T-cell (primary cell): ENCODE measurements at regions not wholly inside any gene's neighbourhood (a gene's known extent, or its start where the extent isn't known, plus 50 kb on each side); places are given as distances from the start of the nearest gene placed in this dataset.
A peak's percentile ranks its signal among the peaks of the same experiment; 100 is the strongest.

Experiments
- ATAC-seq, 4 experiments: fragments of 200-7000 bp in 3 of 4; fragments of 150-1000 bp in 1 of 4; cut with Tn5 transposase; replicated peaks in 1 of 4; 1 replicate in 3 of 4; 2 replicates in 1 of 4; pipeline ENCODE4 v1.10.0; 2021; ENCODE audit warnings: moderate library complexity in 3 of 4, mild to moderate bottlenecking in 2 of 4, moderate number of reproducible peaks in 1 of 4
- CTCF ChIA-PET, 2 donors: fragments of 300-600 bp; sonication (Branson Sonifier 250); formaldehyde crosslinking; loops; one replicate each; lab custom pipeline; 2022; ENCODE audit warnings: antibody characterized with exemption in 2 of 2; lab: Charles Lee
- POLR2A ChIA-PET, 2 donors: fragments of 300-600 bp; sonication (Branson Sonifier 250); formaldehyde crosslinking; loops; one replicate each; lab custom pipeline; 2022; ENCODE audit warnings: antibody characterized with exemption in 2 of 2; lab: Charles Lee
- DNase-seq, 35 experiments: peaks; one replicate each; pipeline versions ENCODE4 v3.0.0 to v3.0.0-alpha.2; 2013 to 2023
- H3K27ac ChIP-seq: one replicate; pipeline ENCODE4 v1.5.1; 2013; ENCODE audit warnings: low read length
- H3K27me3 ChIP-seq, 2 experiments: replicated peaks in 1 of 2; 1 replicate in 1 of 2; 2 replicates in 1 of 2; pipeline versions ENCODE4 v1.6.1 to v1.7.0; 2013; ENCODE audit warnings: low read length in 1 of 2, mixed read lengths in 1 of 2; ENCODE audit not compliant: control insufficient read depth in 2 of 2, insufficient read depth in 2 of 2; ENCODE audit errors: extremely low read depth in 1 of 2
- H3K36me3 ChIP-seq, 2 donors: 1 replicate in 1 of 2; 2 replicates in 1 of 2; pipeline versions ENCODE4 v1.6.1 to v1.7.0; 2013; ENCODE audit warnings: low read length in 1 of 2; ENCODE audit not compliant: control insufficient read depth in 2 of 2, insufficient read depth in 1 of 2; ENCODE audit errors: extremely low read depth in 1 of 2
- H3K4me1 ChIP-seq, 2 experiments: 1 replicate in 1 of 2; 2 replicates in 1 of 2; pipeline versions ENCODE4 v1.6.1 to v1.7.0; 2013; ENCODE audit warnings: low read length in 2 of 2, mixed read lengths in 1 of 2; ENCODE audit not compliant: insufficient read depth in 2 of 2, control insufficient read depth in 1 of 2; ENCODE audit errors: extremely low read depth in 1 of 2
- H3K4me3 ChIP-seq, 2 donors: 1 replicate in 1 of 2; 2 replicates in 1 of 2; pipeline versions ENCODE4 v1.5.1 to v1.7.0; 2013; ENCODE audit warnings: mild to moderate bottlenecking in 2 of 2, low read length in 1 of 2, moderate library complexity in 1 of 2; ENCODE audit not compliant: control insufficient read depth in 1 of 2; ENCODE audit errors: extremely low read depth in 1 of 2
- H3K9me3 ChIP-seq: 2 replicates; pipeline ENCODE4 v1.7.0; 2013
- H3K27ac Mint-ChIP-seq, 2 donors: one replicate each; pipeline ENCODE4 v1.8.0; 2020 to 2021; ENCODE audit warnings: mild to moderate bottlenecking in 2 of 2, mixed read lengths in 2 of 2
- H3K27me3 Mint-ChIP-seq, 2 donors: one replicate each; pipeline ENCODE4 v1.8.0; 2021 to 2022; ENCODE audit warnings: mixed read lengths in 2 of 2
- H3K36me3 Mint-ChIP-seq: one replicate; pipeline ENCODE4 v1.8.0; 2021; ENCODE audit warnings: mixed read lengths
- H3K4me1 Mint-ChIP-seq, 3 donors: one replicate each; pipeline ENCODE4 v1.8.0; 2020 to 2022; ENCODE audit warnings: mixed read lengths in 3 of 3, mild to moderate bottlenecking in 1 of 3
- H3K4me3 Mint-ChIP-seq, 3 donors: one replicate each; pipeline ENCODE4 v1.8.0; 2020 to 2022; ENCODE audit warnings: mild to moderate bottlenecking in 3 of 3, mixed read lengths in 3 of 3, moderate library complexity in 3 of 3
- H3K9me3 Mint-ChIP-seq, 3 donors: one replicate each; pipeline ENCODE4 v1.8.0; 2020 to 2022; ENCODE audit warnings: mixed read lengths in 3 of 3
- WGBS: methylation state at CpG from one replicate; pipeline ENCODE4 v1.1.5; 2013; ENCODE audit warnings: missing lambda C conversion rate; ENCODE audit not compliant: insufficient coverage; 5-methylcytosine and 5-hydroxymethylcytosine counted together

- H3K36me3 ChIP-seq = no peaks in the 10 kb centered on the region
- no peaks in the 10 kb centered on the region for H3K4me1 Mint-ChIP-seq
- H3K27ac Mint-ChIP-seq = no peak overlapping the region
- 100% methylated on average over 1 of the region's 2 CpGs for WGBS
- DNase-seq = no peak
- no peak overlapping the region for H3K4me3 Mint-ChIP-seq
- CTCF ChIA-PET = no interaction called here
- no peaks in the 10 kb centered on the region for H3K9me3 ChIP-seq
- ATAC-seq = no peak
- no peaks in the 10 kb centered on the region for H3K27me3 ChIP-seq
- no peak overlapping the region for H3K27ac ChIP-seq
- no peaks in the 10 kb centered on the region for H3K36me3 Mint-ChIP-seq
- H3K27me3 Mint-ChIP-seq = no peaks in the 10 kb centered on the region
- H3K4me1 ChIP-seq = no peaks in the 10 kb centered on the region
- no peak overlapping the region for H3K4me3 ChIP-seq
- peaks cover 0 to 8% (median 4%) of the 10 kb centered on the region in 3 donors for H3K9me3 Mint-ChIP-seq
- POLR2A ChIA-PET = no interaction called here
These were observed 495.1 kb upstream of the MEX3C start for GRCh38 chr18:51692612-51693011.

GRCh38 chr18:51711298-51711889 lies 513.9 kb upstream of the MEX3C start:
- no peaks in the 10 kb centered on the region for H3K36me3 Mint-ChIP-seq
- no peak overlapping the region for H3K4me3 Mint-ChIP-seq

GRCh38 chr18:51712821-51713220 lies 515.3 kb upstream of the MEX3C start:
- ChIA-PET CTCF (no interaction called here), POLR2A (no interaction called here)
- no peaks in the 10 kb centered on the region for H3K9me3 ChIP-seq
- Mint-ChIP-seq H3K27me3 (no peaks in the 10 kb centered on the region), H3K4me1 (no peaks in the 10 kb centered on the region), H3K4me3 (no peak overlapping the region), H3K36me3 (no peaks in the 10 kb centered on the region), H3K9me3 (peaks cover 4 to 27% (median 10%) of the 10 kb centered on the region in 3 donors), H3K27ac (no peak overlapping the region)
- no peak overlapping the region for H3K27ac ChIP-seq
- 33% methylated on average over 1 of the region's 2 CpGs for WGBS
- ATAC-seq (no peak), DNase-seq (no peak)
- H3K27me3 ChIP-seq = peaks cover 0 to 1% of the 10 kb centered on the region in 2 experiments
- H3K4me1 ChIP-seq = no peaks in the 10 kb centered on the region
- H3K4me3 ChIP-seq = no peak overlapping the region
- H3K36me3 ChIP-seq = no peaks in the 10 kb centered on the region

More at GRCh38 chr18:51711298-51711889, 513.9 kb upstream of the MEX3C start:
- DNase-seq (no peak), ATAC-seq (no peak)
- Histone ChIP-seq H3K27me3 (peaks cover 0 to 4% of the 10 kb centered on the region in 2 experiments), H3K4me1 (no peaks in the 10 kb centered on the region), H3K27ac (no peak overlapping the region), H3K9me3 (no peaks in the 10 kb centered on the region), H3K36me3 (no peaks in the 10 kb centered on the region), H3K4me3 (no peak overlapping the region)
- CTCF ChIA-PET = no interaction called here
- 20% methylated on average over 1 of the region's 2 CpGs for WGBS
- Mint-ChIP-seq H3K4me1 (no peaks in the 10 kb centered on the region), H3K27me3 (peaks cover 0 to 2% of the 10 kb centered on the region in 2 donors), H3K9me3 (peaks cover 16 to 37% (median 21%) of the 10 kb centered on the region in 3 donors), H3K27ac (no peak overlapping the region)
- POLR2A ChIA-PET = no interaction called here

- no peak for ATAC-seq
- Histone ChIP-seq H3K27ac (no peak overlapping the region), H3K4me1 (no peaks in the 10 kb centered on the region), H3K27me3 (no peaks in the 10 kb centered on the region), H3K4me3 (no peak overlapping the region), H3K36me3 (no peaks in the 10 kb centered on the region), H3K9me3 (no peaks in the 10 kb centered on the region)
- H3K27ac Mint-ChIP-seq = no peak overlapping the region
- no peaks in the 10 kb centered on the region for H3K4me1 Mint-ChIP-seq
- no peak overlapping the region for H3K4me3 Mint-ChIP-seq
- POLR2A ChIA-PET = no interaction called here
- H3K36me3 Mint-ChIP-seq = no peaks in the 10 kb centered on the region
- DNase-seq = no peak
- no peaks in the 10 kb centered on the region for H3K27me3 Mint-ChIP-seq
- peaks cover 0 to 11% (median 0%) of the 10 kb centered on the region in 3 donors for H3K9me3 Mint-ChIP-seq
- CTCF ChIA-PET = no interaction called here
- WGBS = no CpG with 5 or more reads among the region's 1 CpG
These were observed 518.8 kb upstream of the MEX3C start for GRCh38 chr18:51716277-51716676.

- no peaks in the 10 kb centered on the region for H3K36me3 ChIP-seq
- Mint-ChIP-seq H3K4me3 (no peak overlapping the region), H3K36me3 (no peaks in the 10 kb centered on the region), H3K4me1 (no peaks in the 10 kb centered on the region), H3K27me3 (no peaks in the 10 kb centered on the region), H3K9me3 (peaks cover 0 to 3% (median 0%) of the 10 kb centered on the region in 3 donors), H3K27ac (no peak overlapping the region)
- POLR2A ChIA-PET = no interaction called here
- no peaks in the 10 kb centered on the region for H3K27me3 ChIP-seq
- no peak for ATAC-seq
- CTCF ChIA-PET = no interaction called here
- no peak overlapping the region for H3K27ac ChIP-seq
- H3K4me1 ChIP-seq = no peaks in the 10 kb centered on the region
- no peak overlapping the region for H3K4me3 ChIP-seq
- no CpG with 5 or more reads among the region's 1 CpG for WGBS
- peak in 1 of 35 experiments; percentile 3 for DNase-seq
- no peaks in the 10 kb centered on the region for H3K9me3 ChIP-seq
These were observed 523.9 kb upstream of the MEX3C start for GRCh38 chr18:51721388-51721787.

- no peak overlapping the region for H3K27ac ChIP-seq
- 69% methylated on average over 2 of the region's 2 CpGs for WGBS
- peaks cover 0 to 3% (median 0%) of the 10 kb centered on the region in 3 donors for H3K9me3 Mint-ChIP-seq
- no peak overlapping the region for H3K4me3 Mint-ChIP-seq
- ChIA-PET POLR2A (no interaction called here), CTCF (no interaction called here)
- H3K4me1 Mint-ChIP-seq = no peaks in the 10 kb centered on the region
- no peaks in the 10 kb centered on the region for H3K27me3 Mint-ChIP-seq
- no peak for ATAC-seq
- no peaks in the 10 kb centered on the region for H3K27me3 ChIP-seq
- H3K9me3 ChIP-seq = no peaks in the 10 kb centered on the region
- no peak overlapping the region for H3K27ac Mint-ChIP-seq
- H3K4me1 ChIP-seq = no peaks in the 10 kb centered on the region
- DNase-seq = no peak
- H3K4me3 ChIP-seq = no peak overlapping the region
- H3K36me3 Mint-ChIP-seq = no peaks in the 10 kb centered on the region
- no peaks in the 10 kb centered on the region for H3K36me3 ChIP-seq
These were observed 524.5 kb upstream of the MEX3C start for GRCh38 chr18:51721996-51722395.
